Suppressor macrophage treated with lipopolysaccharide for 4 hours (primary cell): ENCODE measurements at regions not wholly inside any gene's neighbourhood (a gene's known extent, or its start where the extent isn't known, plus 50 kb on each side); places are given as distances from the start of the nearest gene placed in this dataset.
"Not testable (repeated sequence)": the region's sequence is repeated elsewhere in the genome, so short reads cannot be mapped to it uniquely, and the experiment has no call there.

ENCODE experiments used
- DNase-seq: peaks from one replicate; pipeline ENCODE4 v3.0.0-alpha.2; 2020

- DNase-seq: no peak
These were observed 256.5 kb downstream of the SOD2 start for GRCh38 chr6:159436581-159436980.

- no peak for DNase-seq
These were observed 257.3 kb downstream of the SOD2 start for GRCh38 chr6:159435701-159436100.

DNA sequence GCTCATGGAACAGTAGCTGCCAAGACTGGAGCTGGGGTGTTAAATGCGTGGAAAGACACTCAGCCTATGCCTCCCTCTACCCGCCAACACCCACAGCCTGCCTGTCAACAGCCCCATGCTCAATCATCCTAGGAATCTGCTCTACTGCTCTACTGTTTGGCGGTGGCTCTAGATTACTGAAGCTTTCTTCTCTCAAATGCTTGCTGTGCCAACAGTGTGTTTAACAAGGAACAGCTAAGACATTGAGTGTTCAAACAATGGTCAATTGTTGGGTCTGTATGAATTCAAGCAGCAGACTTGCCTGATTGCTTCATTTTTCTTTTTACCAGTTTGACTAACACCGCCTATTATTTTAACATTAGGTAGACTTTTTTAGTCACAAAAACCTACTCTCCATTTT lies 258.6 kb downstream of the SOD2 start:
- no peak for DNase-seq

DNA sequence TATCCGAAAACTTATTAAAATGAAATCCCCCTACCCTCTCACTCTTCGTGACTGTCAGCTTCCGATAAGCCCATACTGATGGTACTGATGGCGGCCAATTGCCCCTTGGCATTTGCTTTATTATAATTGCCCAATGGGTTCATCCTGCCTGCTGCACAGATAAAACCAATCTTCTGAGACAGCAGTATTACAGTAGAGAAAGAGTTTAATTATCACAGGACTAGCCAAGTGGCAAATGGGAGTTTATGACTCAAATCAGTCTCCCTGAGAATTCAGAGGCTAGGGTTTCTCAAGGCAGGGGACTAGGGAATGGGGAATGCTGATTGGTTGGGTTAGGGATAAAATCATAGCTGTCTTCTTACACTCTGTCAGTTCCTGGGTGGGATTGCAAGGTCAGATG lies 259.5 kb downstream of the SOD2 start:
- no peak for DNase-seq

DNA sequence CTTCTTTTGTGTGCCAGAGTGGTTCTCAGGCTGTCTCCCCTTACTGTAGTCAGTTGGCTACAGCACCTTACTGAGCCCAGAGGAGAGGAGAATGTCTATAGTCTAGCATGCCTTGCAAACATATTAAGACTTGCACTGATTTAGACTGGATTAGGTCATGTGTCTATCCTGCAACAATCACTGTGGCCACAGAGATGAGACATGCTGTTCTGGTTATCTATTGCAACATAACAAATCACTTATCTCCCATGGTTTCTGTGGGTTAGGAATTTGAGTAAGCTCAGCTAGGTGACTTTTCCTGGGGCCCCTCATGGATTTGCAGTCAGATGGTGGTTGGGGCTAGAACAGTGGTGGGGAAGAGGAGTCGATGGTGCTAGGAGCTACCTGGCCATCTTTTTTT lies 261.3 kb downstream of the SOD2 start:
- DNase-seq: no peak

DNA sequence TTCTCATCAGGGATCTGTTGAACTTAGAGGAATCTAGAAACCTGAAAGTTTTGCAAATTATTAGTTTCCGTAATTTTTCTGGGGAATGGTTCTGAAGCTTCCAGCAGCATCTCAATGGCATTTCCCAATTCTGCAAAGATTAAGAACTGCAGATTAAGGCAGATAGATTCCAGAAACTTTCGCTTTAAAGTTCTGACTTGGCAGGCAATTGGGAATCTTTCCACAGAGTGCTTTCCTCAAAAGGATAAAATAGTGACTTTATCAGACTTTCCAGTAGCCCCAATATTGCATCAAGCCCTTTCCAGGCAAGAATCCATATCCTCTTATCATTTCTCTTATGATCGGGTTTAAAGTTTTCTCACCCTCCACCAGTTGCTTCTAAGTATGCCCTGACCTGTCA lies 261.1 kb downstream of the FNDC1 start:
- no peak for DNase-seq

GRCh38 chr6:159429433-159429832 lies 260.2 kb downstream of the FNDC1 start:
- no peak for DNase-seq

GRCh38 chr6:159427771-159428170 lies 258.6 kb downstream of the FNDC1 start:
- DNase-seq: no peak

DNA sequence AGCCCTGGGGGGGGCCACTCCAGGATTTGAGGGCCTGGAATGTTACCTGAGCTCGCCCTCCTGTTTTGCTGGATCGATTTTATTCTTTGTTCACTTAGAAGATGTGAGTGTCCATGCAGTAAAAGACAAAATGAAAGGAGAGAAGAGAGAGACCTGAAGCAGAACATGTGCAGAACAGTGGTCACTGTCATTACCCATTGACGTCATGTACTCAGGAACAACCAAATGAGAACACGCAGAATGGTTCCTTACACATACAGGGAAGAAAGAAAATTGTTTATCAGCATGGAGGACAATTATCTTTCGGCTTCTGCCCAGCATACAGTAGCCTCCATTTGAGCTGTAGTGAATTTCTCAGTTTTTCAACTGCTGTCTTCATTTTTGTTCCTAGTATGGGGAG lies 258.1 kb downstream of the FNDC1 start:
- no peak for DNase-seq

DNA sequence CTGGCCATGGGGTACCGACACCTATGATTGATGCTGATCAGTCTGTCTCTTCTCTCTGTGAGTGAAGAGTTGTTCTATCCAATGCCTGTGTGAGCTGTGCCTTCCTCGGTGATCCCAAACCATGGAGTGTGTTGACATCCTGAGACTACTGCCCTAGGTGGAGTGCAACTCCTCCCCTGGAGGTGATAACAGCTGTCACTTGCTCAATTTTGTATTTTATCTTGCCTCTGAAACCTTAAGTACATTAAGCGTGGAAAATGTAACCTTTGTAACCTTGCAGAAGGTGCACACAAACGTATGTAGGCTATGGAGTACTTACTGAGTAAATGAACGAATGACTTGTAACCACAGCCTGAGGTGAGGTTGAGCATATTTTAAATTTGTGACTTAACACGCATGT lies 256.2 kb downstream of the FNDC1 start:
- no peak for DNase-seq

DNA sequence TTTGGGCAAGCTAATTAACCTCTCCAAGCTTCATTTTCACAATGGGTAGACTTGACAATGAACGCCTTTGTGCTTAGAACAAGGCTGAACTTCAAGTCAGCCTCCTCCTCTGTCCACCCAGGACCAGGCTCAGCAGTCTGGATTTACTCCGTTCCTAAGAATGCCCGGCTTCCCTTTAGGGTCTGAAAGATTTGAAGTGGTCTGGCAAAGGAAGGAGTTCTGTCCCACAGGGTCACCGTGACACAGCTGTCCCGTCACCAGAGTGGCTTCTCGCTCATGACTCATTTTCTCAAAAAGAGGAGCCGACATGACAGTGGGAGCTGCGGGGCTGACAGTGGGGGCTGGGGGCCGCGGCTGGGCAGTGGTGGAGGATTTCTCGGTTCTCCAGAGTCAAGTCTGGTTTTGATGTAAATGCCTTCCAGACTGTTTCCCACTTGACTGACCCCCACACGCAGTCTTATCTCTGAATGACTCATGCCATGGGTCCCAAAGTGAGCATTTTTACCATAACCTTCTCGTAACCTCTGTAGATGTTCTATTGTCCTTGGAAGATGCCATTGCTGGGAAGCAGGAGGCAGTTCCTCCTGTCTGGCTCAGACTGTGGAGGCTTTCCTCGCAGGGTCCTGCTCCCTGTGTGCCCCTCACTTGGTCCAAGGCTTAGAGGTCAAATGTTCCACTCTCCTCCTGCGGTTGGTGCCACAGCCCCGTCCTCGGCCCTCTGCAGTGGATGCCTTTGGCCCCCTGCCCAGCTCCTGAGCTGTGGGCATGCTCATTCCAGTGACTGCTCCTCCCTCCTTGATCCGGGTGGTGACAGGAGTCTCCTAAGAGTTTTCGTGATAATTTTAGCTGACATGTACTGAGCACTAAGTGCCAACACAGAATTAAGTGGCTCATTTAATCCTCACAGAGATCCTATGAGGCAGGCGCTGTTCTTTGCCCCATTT lies 253.1 kb downstream of the FNDC1 start:
- DNase-seq: no peak

DNA sequence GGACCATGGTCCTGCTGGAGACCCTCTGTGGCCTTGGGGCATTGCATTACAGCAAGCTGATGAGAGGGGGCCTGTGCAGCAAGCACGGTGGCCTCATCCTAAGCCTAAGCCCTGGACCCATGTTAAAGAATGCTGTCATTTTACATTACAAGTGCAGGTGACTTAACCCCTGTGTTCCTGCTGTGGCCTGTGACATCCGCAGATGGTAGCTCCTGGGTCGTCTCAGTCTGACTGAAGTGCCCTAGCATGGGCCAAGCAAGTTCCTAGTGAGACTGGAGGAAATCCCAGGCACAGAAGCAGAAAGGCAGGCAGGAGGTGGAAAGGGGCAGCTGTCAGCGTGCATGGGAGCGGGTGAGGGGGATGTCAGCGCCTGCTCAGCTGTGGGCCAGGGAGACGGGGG lies 252.4 kb downstream of the FNDC1 start:
- no peak for DNase-seq

GRCh38 chr6:159418997-159419396 lies 249.8 kb downstream of the FNDC1 start:
- DNase-seq: no peak

DNA sequence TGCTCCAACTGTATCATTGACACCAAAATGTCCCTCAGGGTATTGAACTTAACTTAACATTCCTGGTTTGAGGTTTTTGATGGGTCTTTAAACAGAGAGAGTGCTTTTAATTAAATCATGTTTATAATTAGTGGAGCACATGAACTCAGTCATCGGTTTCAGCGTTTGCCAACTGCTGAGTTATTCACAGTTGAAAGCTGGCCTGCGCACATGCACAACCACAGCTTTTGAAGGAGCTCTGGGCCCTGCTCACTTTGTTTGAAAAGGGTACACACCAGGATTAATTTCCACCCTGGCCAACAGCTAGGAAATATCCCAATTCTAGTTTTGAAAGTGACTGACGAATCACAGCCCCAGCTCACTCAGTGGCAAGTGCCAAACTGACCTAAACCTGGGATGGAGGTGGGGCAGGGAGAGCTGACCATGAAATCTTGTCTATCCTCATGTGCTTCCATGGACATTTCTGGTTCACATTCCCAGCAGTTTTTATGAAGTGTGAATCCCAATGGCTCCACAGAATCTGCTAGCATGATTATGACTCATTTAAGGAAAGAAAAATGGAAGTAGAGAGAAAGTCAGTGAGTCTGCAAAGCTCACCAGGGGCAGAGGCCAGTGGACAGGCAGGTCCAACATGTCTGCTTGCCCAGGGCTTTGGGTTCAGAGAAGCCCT lies 247.8 kb downstream of the FNDC1 start:
- DNase-seq: no peak

DNA sequence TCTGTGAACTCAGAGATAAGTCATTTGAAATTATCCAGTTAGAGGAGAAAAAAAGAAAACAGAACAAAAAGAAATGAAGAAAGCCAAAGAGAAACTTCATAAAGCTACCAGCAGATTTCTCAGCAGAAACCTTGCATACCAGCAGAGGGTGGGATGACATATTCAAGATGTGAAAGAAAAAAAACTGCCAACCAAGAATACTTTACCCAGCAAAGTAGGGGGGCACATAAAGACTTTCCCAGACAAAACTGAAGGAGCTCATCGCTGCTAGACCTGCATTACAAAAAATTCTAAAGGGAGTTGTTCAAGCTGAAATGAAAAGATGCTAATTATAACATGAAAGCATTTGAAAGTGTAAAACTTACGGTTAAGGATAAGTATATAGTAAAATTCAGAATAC lies 246.3 kb downstream of the FNDC1 start:
- no peak for DNase-seq

DNA sequence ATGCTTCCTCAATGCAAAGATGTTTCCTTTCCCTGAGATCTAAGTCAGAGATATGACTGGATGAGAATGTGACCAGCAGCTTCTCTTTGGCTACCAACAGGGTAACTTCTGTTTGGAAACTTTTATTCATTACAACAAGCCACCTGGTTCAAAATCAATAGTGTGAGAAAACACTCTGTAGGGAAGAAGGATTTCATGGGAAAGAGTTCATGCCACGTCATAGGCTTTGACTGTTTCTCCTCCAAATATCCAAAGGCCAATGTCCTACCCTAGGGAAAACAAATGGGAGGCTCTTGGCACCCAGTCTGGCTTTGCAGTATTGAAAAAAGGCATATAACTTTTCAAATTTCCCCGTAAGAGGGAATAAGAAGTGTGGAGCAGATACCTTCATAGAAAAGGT lies 245.5 kb downstream of the FNDC1 start:
- no peak for DNase-seq

DNA sequence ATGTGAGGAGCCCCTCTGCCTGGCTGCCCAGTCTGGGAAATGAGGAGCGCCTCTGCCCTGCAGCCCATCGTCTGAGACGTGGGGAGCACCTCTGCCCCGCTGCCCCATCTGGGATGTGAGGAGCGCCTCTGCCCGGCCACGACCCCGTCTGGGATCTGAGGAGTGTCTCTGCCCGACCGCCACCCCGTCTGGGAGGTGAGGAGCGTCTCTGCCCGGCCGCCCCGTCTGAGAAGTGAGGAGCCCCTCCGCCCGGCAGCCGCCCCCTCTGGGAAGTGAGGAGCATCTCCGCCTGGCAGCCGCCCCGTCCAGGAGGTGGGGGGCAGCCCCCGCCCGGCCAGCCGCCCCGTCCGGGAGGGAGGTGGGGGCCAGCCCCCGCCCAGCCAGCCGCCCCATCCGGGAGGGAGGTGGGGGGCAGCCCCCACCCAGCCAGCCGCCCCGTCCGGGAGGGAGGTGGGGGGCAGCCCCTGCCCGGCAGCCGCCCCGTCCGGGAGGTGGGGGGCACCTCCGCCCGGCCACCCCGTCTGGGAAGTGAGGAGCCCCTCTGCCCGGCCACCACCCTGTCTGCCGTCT lies 238.1 kb downstream of the FNDC1 start:
- DNase-seq: not testable (repeated sequence)

DNA sequence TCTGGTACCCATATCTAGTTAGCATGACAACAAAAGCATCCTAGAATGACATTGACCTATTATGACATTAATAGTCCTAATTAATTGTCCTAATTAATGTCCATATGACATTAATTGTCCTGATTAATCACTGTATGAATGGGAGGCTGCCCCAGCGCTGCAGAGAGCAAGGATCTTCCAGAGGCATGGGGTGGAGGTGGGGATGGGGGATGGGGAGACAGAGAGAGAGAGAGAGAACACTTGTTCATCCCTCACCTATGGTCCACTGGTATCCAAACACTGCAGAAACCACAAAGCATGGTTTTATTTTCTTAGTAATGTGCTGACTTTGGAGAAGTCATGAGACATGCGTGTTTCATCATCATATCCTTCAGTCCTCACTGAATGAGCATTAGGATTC lies 235.1 kb downstream of the FNDC1 start:
- no peak for DNase-seq

DNA sequence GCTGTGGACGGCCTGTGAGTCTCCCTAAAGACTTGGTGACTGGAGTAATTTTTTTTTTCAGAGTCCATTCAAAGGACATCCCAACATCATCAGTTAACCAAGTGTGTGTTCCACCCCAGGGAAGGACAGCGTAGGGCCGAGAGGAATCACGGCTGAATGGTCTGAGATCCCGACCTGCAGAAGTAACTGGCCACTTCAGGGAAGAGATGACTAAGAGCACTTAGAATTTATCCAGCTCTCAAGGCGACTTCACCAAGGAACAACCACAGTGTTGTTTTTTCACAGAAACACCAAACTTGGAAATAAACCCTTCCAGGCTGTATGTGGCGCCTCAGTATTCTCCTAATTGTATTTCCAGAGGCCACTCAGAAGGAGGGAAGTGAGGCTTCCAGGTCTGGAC lies 231.6 kb downstream of the FNDC1 start:
- DNase-seq: no peak

- DNase-seq: no peak
These were observed 230.6 kb downstream of the FNDC1 start for GRCh38 chr6:159399751-159400221.

DNA sequence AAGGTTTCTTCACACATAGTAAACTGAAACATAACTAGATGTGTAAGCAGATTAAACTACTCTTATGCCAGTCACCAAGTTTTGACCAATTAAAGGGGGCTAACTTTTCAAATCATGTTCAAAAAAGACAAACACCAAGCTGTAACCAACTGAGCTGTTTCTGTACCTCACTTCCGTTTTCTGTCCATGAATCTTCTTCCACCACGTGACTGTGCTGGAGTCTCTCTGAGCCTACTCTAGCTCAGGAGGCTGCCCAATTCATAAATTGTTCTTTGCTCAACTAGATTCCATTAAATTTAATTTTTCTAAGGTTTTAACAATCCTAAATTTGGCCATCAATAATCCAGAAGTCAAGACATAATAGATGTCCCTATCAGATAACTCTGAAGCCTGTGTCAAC lies 229.4 kb downstream of the FNDC1 start:
- no peak for DNase-seq

DNA sequence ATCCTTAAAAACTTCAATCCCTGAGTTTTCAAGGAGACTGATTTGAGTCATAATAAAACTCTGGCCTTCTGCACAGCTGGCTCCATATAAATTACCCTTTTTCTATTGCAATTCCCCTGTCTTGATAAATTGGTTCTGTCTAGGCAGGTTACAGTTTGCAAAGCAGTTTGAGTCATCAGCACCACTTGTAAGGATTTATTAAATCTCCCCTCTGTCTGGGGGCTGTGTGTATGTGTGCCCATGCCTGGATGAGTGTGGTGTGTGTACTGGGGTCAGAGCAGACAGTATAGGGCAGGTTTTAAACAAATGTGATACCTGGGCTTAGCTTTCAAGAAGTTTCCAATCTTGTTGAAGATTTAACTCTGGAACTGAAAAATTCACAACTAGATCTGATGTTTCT lies 228.6 kb downstream of the FNDC1 start:
- DNase-seq: no peak

DNA sequence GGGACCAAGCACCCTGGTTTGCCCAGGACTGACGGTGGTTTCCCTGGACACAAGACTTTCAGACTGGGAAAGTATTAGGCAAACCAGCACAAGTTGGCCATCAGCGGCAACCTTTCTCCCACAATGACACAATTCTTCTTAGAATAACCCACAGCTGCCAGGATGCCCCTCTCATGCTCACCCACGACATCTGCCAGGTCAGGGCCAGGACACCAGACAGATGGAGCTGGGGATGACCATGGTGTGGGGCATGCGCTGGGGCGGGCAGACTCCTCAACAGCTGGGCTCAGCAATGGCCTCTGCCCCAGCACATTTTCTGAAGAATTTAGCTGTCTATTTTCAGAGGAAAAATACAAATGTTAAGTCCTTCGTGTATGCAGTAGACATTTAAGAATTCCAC lies 226.4 kb downstream of the FNDC1 start:
- no peak for DNase-seq

DNA sequence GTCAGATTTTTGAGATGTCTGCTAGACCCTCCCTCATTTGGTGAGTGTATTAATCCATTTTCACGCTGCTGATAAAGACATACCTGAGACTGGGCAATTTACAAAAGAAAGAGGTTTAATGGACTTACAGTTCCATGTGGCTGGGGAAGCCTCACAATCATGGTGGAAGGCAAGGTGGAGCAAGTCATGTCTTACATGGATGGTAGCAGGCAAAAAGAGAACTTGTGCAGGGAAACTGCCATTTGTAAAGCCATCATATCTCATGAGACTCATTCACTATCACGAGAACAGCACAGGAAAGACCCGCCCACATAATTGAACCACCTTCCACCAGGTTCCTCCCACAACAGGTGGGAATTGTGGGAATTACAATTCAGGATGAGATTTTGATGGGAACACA lies 223.5 kb downstream of the FNDC1 start:
- DNase-seq: not testable (repeated sequence)
